ENCODE measurements at regions not wholly inside any gene's neighbourhood (a gene's known extent, or its start where the extent isn't known, plus 50 kb on each side); places are given as distances from the start of the nearest gene placed in this dataset.

DNA sequence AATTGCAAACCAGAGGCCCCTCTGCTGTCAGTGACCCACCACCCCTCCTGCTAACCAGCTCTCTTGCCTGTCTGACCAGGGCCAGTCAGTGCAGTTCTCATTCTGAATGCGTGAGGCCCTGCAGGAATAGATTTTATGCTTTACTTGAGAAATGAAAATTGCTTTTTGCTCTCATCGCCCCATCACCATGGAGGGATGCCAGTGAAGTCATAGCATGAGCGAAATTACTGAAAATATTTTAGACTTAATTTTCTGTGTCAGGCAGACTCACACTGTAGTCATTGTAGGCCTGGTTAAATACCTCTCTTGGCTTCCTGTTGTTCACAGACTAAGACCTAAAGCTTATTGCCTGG lies 490.5 kb upstream of the CDH5 start:
- no peaks in the 10 kb centered on the region for H3K9me3 ChIP-seq (ENCODE audit: control insufficient read depth in 1 of 2, insufficient read depth in 1 of 2, low read depth in 1 of 2, low read length in 2 of 2)
- H3K36me3 ChIP-seq (ENCODE audit: control insufficient read depth in 1 of 2, insufficient read depth in 2 of 2, low read length in 2 of 2): no peaks in the 10 kb centered on the region
- H3K4me3 ChIP-seq (replicated peaks in 1 of 2; ENCODE audit: low read depth in 1 of 2, low read length in 2 of 2): no peak overlapping the region
- ATAC-seq: no peak
- no peak overlapping the region for H2AFZ ChIP-seq (ENCODE audit: low read depth, low read length, poor library complexity, severe bottlenecking)
- no peak overlapping the region for H3K27ac ChIP-seq (ENCODE audit: low read depth, low read length)
- intact Hi-C loops (cut with micrococcal nuclease): loop anchor here (10.0 kb wide), 1 partner anchor 59 kb away; no protein-coding TSS in a partner anchor
- H4K20me1 ChIP-seq (ENCODE audit: insufficient read depth): no peaks in the 10 kb centered on the region
- CTCF ChIA-PET: no interaction called here
- H3K4me2 ChIP-seq (ENCODE audit: low read length): no peak overlapping the region
- no peak overlapping the region for H3K9ac ChIP-seq (ENCODE audit: low read length)
- no peaks in the 10 kb centered on the region for H3K9me2 ChIP-seq (ENCODE audit: insufficient read depth)
- H3K79me2 ChIP-seq (ENCODE audit: insufficient read depth, low read length): no peaks in the 10 kb centered on the region
- RAD21 ChIA-PET (ENCODE audit: low non-redundant PET in 1 of 2, low total read pairs in 2 of 2, uncharacterized antibody in 2 of 2, unreplicated experiment in 2 of 2): no interaction called here
- DNase-seq (ENCODE audit: low read depth, low spot score): no peak
- no peaks in the 10 kb centered on the region for H3K27me3 ChIP-seq (ENCODE audit: insufficient read depth, low read length)
- no TSS peak for BruUV-seq (replicated peaks)
- POLR2A ChIA-PET: no interaction called here
- no peak for TF ChIP-seq ELF1 (IDR thresholded peaks at IDR 0.05; ENCODE audit: borderline replicate concordance, low read depth)
- no peak for TF ChIP-seq EGR1 (IDR thresholded peaks at IDR 0.05; ENCODE audit: low read depth)
- TF ChIP-seq SRF (IDR thresholded peaks at IDR 0.05; ENCODE audit: low read depth): no peak
- H3K4me1 ChIP-seq (ENCODE audit: control insufficient read depth in 1 of 2, insufficient read depth in 2 of 2, low read length in 2 of 2): no peaks in the 10 kb centered on the region

DNA sequence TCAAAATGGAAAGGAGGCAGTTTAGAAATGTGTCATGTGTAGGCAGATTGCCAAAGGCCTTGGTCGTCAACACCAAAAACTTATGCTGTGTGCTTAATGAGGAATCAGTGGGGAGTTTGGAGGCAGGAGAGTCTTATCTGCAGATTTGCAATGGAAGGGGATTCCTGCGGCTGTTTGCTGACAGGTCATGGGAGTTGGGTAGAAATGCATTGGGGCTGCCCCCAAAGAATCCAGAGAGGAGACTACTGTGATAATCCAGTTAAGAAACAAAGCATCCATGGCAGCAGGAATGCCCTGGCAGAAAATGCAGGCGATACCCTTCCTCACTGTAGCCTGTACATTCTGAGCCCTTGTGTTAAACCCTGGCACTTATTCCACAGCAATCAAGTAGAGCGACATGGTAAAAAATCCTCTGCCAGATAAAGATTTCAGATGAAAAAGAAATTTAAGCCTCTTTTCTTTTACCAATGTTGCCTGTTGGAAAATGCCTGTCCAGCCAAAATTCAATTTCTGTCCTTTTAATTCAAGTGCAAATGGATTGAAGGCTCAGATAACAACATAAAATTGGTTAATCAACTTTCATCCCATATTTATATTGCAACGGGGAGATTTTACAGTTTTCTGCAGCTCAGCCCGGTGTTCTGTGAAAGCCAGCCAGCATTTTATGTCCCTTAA lies 491.0 kb upstream of the CDH5 start:
- no peaks in the 10 kb centered on the region for H3K27me3 ChIP-seq (ENCODE audit: insufficient read depth, low read length)
- H3K36me3 ChIP-seq (ENCODE audit: control insufficient read depth in 1 of 2, insufficient read depth in 2 of 2, low read length in 2 of 2): no peaks in the 10 kb centered on the region
- no peak overlapping the region for H3K9ac ChIP-seq (ENCODE audit: low read length)
- ATAC-seq (no peak), DNase-seq (ENCODE audit: low read depth, low spot score) (no peak)
- H3K27ac ChIP-seq (ENCODE audit: low read depth, low read length): no peak overlapping the region
- no peak overlapping the region for H2AFZ ChIP-seq (ENCODE audit: low read depth, low read length, poor library complexity, severe bottlenecking)
- no peak for TF ChIP-seq JUND (IDR thresholded peaks at IDR 0.05)
- TF ChIP-seq ATF3 (IDR thresholded peaks at IDR 0.05): no peak
- TF ChIP-seq ZFX (IDR thresholded peaks at IDR 0.05): no peak
- TF ChIP-seq ZNF274 (IDR thresholded peaks at IDR 0.05; ENCODE audit: low read depth, low read length): no peak
- no peak for TF ChIP-seq CEBPB (IDR thresholded peaks at IDR 0.05; ENCODE audit: low read depth)
- no peak for TF ChIP-seq EZH2phosphoT487 (IDR thresholded peaks at IDR 0.05; ENCODE audit: borderline replicate concordance)
- no peak for TF ChIP-seq POLR2AphosphoS5 (IDR thresholded peaks at IDR 0.05; ENCODE audit: low read depth, low read length)
- TF ChIP-seq, protein P1, sequence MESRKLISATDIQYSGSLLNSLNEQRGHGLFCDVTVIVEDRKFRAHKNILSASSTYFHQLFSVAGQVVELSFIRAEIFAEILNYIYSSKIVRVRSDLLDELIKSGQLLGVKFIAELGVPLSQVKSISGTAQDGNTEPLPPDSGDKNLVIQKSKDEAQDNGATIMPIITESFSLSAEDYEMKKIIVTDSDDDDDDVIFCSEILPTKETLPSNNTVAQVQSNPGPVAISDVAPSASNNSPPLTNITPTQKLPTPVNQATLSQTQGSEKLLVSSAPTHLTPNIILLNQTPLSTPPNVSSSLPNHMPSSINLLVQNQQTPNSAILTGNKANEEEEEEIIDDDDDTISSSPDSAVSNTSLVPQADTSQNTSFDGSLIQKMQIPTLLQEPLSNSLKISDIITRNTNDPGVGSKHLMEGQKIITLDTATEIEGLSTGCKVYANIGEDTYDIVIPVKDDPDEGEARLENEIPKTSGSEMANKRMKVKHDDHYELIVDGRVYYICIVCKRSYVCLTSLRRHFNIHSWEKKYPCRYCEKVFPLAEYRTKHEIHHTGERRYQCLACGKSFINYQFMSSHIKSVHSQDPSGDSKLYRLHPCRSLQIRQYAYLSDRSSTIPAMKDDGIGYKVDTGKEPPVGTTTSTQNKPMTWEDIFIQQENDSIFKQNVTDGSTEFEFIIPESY (IDR thresholded peaks at IDR 0.05; ENCODE audit: extremely low read depth, insufficient replicate concordance, low read length): no peak
- TF ChIP-seq EZH2 (IDR thresholded peaks at IDR 0.05): no peak
- H3K79me2 ChIP-seq (ENCODE audit: insufficient read depth, low read length): no peaks in the 10 kb centered on the region
- no peaks in the 10 kb centered on the region for H4K20me1 ChIP-seq (ENCODE audit: insufficient read depth)
- no peaks in the 10 kb centered on the region for H3K9me3 ChIP-seq (ENCODE audit: control insufficient read depth in 1 of 2, insufficient read depth in 1 of 2, low read depth in 1 of 2, low read length in 2 of 2)
- ChIA-PET RAD21 (ENCODE audit: low non-redundant PET in 1 of 2, low total read pairs in 2 of 2, uncharacterized antibody in 2 of 2, unreplicated experiment in 2 of 2) (no interaction called here), CTCF (no interaction called here), POLR2A (no interaction called here)
- no peaks in the 10 kb centered on the region for H3K4me1 ChIP-seq (ENCODE audit: control insufficient read depth in 1 of 2, insufficient read depth in 2 of 2, low read length in 2 of 2)
- no peak overlapping the region for H3K4me2 ChIP-seq (ENCODE audit: low read length)
- intact Hi-C loops (cut with micrococcal nuclease): loop anchor here (10.0 kb wide), 1 partner anchor 59 kb away; no protein-coding TSS in a partner anchor
- H3K9me2 ChIP-seq (ENCODE audit: insufficient read depth): no peaks in the 10 kb centered on the region
- H3K4me3 ChIP-seq (replicated peaks in 1 of 2; ENCODE audit: low read depth in 1 of 2, low read length in 2 of 2): no peak overlapping the region
- BruUV-seq (replicated peaks): no TSS peak
